IMR-90 (cell line): ENCODE measurements at regions not wholly inside any gene's neighbourhood (a gene's known extent, or its start where the extent isn't known, plus 50 kb on each side); places are given as distances from the start of the nearest gene placed in this dataset.
"Not testable (repeated sequence)": the region's sequence is repeated elsewhere in the genome, so short reads cannot be mapped to it uniquely, and the experiment has no call there.

Experiments
- ATAC-seq: fragments of 200-7000 bp; cut with Tn5 transposase; 2 replicates; pipeline ENCODE4 v1.9.1; 2020; ENCODE audit warnings: low read depth, mild to moderate bottlenecking, moderate library complexity
- BruUV-seq: library from RNA; stranded (reverse); fragments of 400-500 nt; replicated peaks from 2 replicates; lab custom pipeline; 2021; lab: Mats Ljungman, UMichigan
- CTCF ChIA-PET: fragments of 300-600 bp; formaldehyde crosslinking; extraction: SDS; loops from one replicate; lab custom pipeline; 2021; ENCODE audit warnings: antibody characterized with exemption; lab: Yijun Ruan, JAX
- POLR2A ChIA-PET: fragments of 300-600 bp; sonication (Branson Sonifier 250); formaldehyde crosslinking; loops from one replicate; lab custom pipeline; 2022; ENCODE audit warnings: antibody characterized with exemption; ENCODE audit not compliant: unreplicated experiment; lab: Charles Lee
- DNase-seq: peaks from one replicate; pipeline ENCODE4 v3.0.0; 2013
- H2AFZ ChIP-seq: replicated peaks from 2 replicates; pipeline ENCODE3; 2013; ENCODE audit warnings: low read length, mild to moderate bottlenecking; ENCODE audit not compliant: poor library complexity
- H2AK5ac ChIP-seq: 2 replicates; pipeline ENCODE4 v1.6.1; 2013; ENCODE audit warnings: low read depth, low read length, inconsistent platforms
- H2AK9ac ChIP-seq: replicated peaks from 2 replicates; pipeline ENCODE3; 2013; ENCODE audit warnings: mild to moderate bottlenecking, low read depth, low read length, moderate library complexity; ENCODE audit not compliant: poor library complexity
- H2BK120ac ChIP-seq: 2 replicates; pipeline ENCODE4 v1.6.1; 2013; ENCODE audit warnings: low read depth, low read length, inconsistent platforms
- H2BK15ac ChIP-seq: 3 replicates; pipeline ENCODE4 v1.6.1; 2013; ENCODE audit warnings: low read depth, low read length, inconsistent platforms
- H2BK20ac ChIP-seq: 2 replicates; pipeline ENCODE4 v1.6.1; 2013; ENCODE audit warnings: low read depth, mild to moderate bottlenecking, inconsistent platforms, low read length, moderate library complexity
- H2BK5ac ChIP-seq: 2 replicates; pipeline ENCODE4 v1.6.1; 2013; ENCODE audit warnings: mild to moderate bottlenecking, low read depth, low read length, inconsistent platforms; ENCODE audit not compliant: poor library complexity, severe bottlenecking
- H3K14ac ChIP-seq: replicated peaks from 2 replicates; pipeline ENCODE4 v1.6.1; 2013; ENCODE audit warnings: low read depth, low read length, inconsistent platforms
- H3K18ac ChIP-seq: 2 replicates; pipeline ENCODE4 v1.6.1; 2013; ENCODE audit warnings: low read depth, low read length, control low read depth
- H3K23ac ChIP-seq: 2 replicates; pipeline ENCODE4 v1.6.1; 2013; ENCODE audit warnings: low read depth, low read length, inconsistent platforms
- H3K27ac ChIP-seq: 2 replicates; pipeline ENCODE4 v1.5.1; 2013; ENCODE audit warnings: mild to moderate bottlenecking, control low read depth, low read length; ENCODE audit not compliant: insufficient read depth
- H3K27me3 ChIP-seq: 2 replicates; pipeline ENCODE4 v1.6.1; 2013; ENCODE audit warnings: low read length; ENCODE audit not compliant: control insufficient read depth, insufficient read depth
- H3K36me3 ChIP-seq: 2 replicates; pipeline ENCODE4 v1.6.1; 2013; ENCODE audit warnings: low read length, mixed read lengths; ENCODE audit not compliant: control insufficient read depth, insufficient read depth
- H3K4ac ChIP-seq: 2 replicates; pipeline ENCODE4 v1.6.1; 2013; ENCODE audit warnings: low read depth, low read length, inconsistent platforms
- H3K4me1 ChIP-seq: 2 replicates; pipeline ENCODE4 v1.6.1; 2013; ENCODE audit warnings: low read length, mixed read lengths; ENCODE audit not compliant: control insufficient read depth, insufficient read depth
- H3K4me2 ChIP-seq: 2 replicates; pipeline ENCODE4 v1.6.1; 2013; ENCODE audit warnings: low read depth, mild to moderate bottlenecking, control low read depth, low read length, moderate library complexity
- H3K4me3 ChIP-seq: 2 replicates; pipeline ENCODE4 v1.5.1; 2013; ENCODE audit warnings: low read depth, mild to moderate bottlenecking, control low read depth, low read length, moderate library complexity; ENCODE audit not compliant: insufficient read depth
- H3K56ac ChIP-seq: 2 replicates; pipeline ENCODE4 v1.6.1; 2013; ENCODE audit warnings: low read length, inconsistent platforms; ENCODE audit not compliant: insufficient read depth; ENCODE audit errors: extremely low read depth
- H3K79me1 ChIP-seq, 2 experiments: 2 replicates each; pipeline ENCODE4 v1.6.1; 2013; ENCODE audit warnings: low read length in 2 of 2, inconsistent platforms in 1 of 2, low read depth in 1 of 2
- H3K9ac ChIP-seq: 2 replicates; pipeline ENCODE4 v1.6.1; 2013; ENCODE audit warnings: low read depth, low read length, control low read depth
- H3K9me1 ChIP-seq: 2 replicates; pipeline ENCODE4 v1.6.1; 2013; ENCODE audit warnings: low read length, inconsistent platforms; ENCODE audit not compliant: insufficient read depth
- H3K9me3 ChIP-seq: 2 replicates; pipeline ENCODE4 v1.6.1; 2013; ENCODE audit warnings: low read length; ENCODE audit not compliant: control insufficient read depth, insufficient read depth
- H4K20me1 ChIP-seq: 2 replicates; pipeline ENCODE4 v1.6.1; 2013; ENCODE audit warnings: low read length, inconsistent platforms; ENCODE audit not compliant: insufficient read depth
- H4K5ac ChIP-seq: 2 replicates; pipeline ENCODE4 v1.6.1; 2013; ENCODE audit warnings: mild to moderate bottlenecking, low read depth, low read length, control low read depth
- H4K8ac ChIP-seq, 2 experiments: 2 replicates each; pipeline ENCODE4 v1.6.1; 2013; ENCODE audit warnings: low read depth in 2 of 2, low read length in 2 of 2, control low read depth in 1 of 2, inconsistent platforms in 1 of 2
- H4K91ac ChIP-seq: 2 replicates; pipeline ENCODE4 v1.6.1; 2013; ENCODE audit warnings: low read depth, low read length, inconsistent platforms; ENCODE audit not compliant: insufficient read depth
- WGBS, 2 experiments: methylation state at CpG; one replicate each; pipeline versions ENCODE4 v1.1.5 to v1.1.7; 2013; ENCODE audit warnings: missing lambda C conversion rate in 2 of 2; ENCODE audit not compliant: insufficient read length in 1 of 2; ENCODE audit errors: extremely low coverage in 2 of 2; 5-methylcytosine and 5-hydroxymethylcytosine counted together
- dilution Hi-C: fragments of 300-500 bp; cut with HindIII; formaldehyde crosslinking; loops from one replicate; pipeline ENCODE4 v1.14.3; 2018; ENCODE audit warnings: low sequenced_read_pairs; ENCODE audit not compliant: unreplicated experiment
- in situ Hi-C: fragments of 300-500 bp; cut with MboI; formaldehyde crosslinking; loops from 3 replicates; pipeline ENCODE4 v1.14.3; 2019; ENCODE audit warnings: low sequenced_read_pairs, inconsistent platforms, mixed read lengths
- intact Hi-C: fragments of 100-400 bp; cut with micrococcal nuclease; formaldehyde crosslinking; loops from 2 replicates; pipeline ENCODE4 v1.10.0; 2022

- in situ Hi-C loops, H2AFZ ChIP-seq: not testable (repeated sequence)
Measured at GRCh38 chr3:40947022-40947421, 252.3 kb upstream of the CTNNB1 start.

DNA sequence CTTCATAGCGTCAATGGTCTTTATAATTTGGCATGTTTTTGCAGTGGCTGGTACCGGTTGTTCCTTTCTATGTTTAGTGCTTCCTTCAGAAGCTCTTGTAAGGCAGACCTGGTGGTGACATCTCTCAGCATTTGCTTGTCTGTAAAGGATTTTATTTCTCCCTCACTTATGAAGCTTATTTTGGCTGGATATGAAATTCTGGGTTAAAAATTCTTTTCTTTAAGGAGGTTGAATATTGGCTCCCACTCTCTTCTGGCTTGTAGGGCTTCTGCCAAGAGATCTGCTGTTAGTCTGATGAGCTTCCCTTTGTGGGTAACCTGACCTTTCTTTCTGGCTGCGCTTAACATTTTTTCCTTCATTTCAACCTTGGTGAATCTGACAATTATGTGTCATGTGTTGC is 250.0 kb upstream of the CTNNB1 start:
- H3K27me3 ChIP-seq, in situ Hi-C loops, H3K18ac ChIP-seq, H2BK20ac ChIP-seq, H2BK5ac ChIP-seq, BruUV-seq, H3K14ac ChIP-seq, H3K4me2 ChIP-seq, H2BK120ac ChIP-seq, CTCF ChIA-PET, H3K79me1 ChIP-seq, H3K23ac ChIP-seq, H3K9ac ChIP-seq, ATAC-seq, H2AK5ac ChIP-seq, H2AFZ ChIP-seq, H4K20me1 ChIP-seq, H2BK15ac ChIP-seq, H4K91ac ChIP-seq, H3K27ac ChIP-seq, POLR2A ChIA-PET, H3K4me1 ChIP-seq, dilution Hi-C loops, H4K8ac ChIP-seq, H3K36me3 ChIP-seq, H3K4me3 ChIP-seq, intact Hi-C loops, DNase-seq, H3K4ac ChIP-seq, H3K9me1 ChIP-seq, H2AK9ac ChIP-seq, H3K9me3 ChIP-seq, H3K56ac ChIP-seq, H4K5ac ChIP-seq: not testable (repeated sequence)
- no CpG with 5 or more reads among the region's 3 CpGs for WGBS, 2 experiments

More at GRCh38 chr3:40947022-40947421, 252.3 kb upstream of the CTNNB1 start:
- H3K56ac ChIP-seq, H3K27me3 ChIP-seq, H3K18ac ChIP-seq, H3K9ac ChIP-seq, H3K4me2 ChIP-seq, H3K79me1 ChIP-seq, H3K9me1 ChIP-seq, H2AK5ac ChIP-seq, H2BK20ac ChIP-seq, H2AK9ac ChIP-seq, H3K14ac ChIP-seq, H4K91ac ChIP-seq, H3K4me3 ChIP-seq, H3K9me3 ChIP-seq, H2BK120ac ChIP-seq, H3K4me1 ChIP-seq, POLR2A ChIA-PET, H4K5ac ChIP-seq, H2BK5ac ChIP-seq, H3K23ac ChIP-seq, BruUV-seq, H3K4ac ChIP-seq, DNase-seq, CTCF ChIA-PET, dilution Hi-C loops, ATAC-seq, H3K36me3 ChIP-seq, H4K8ac ChIP-seq, H3K27ac ChIP-seq, intact Hi-C loops, H2BK15ac ChIP-seq, H4K20me1 ChIP-seq: not testable (repeated sequence)
- no CpG with 5 or more reads among the region's 3 CpGs for WGBS, 2 experiments
